ENCODE measurements at regions not wholly inside any gene's neighbourhood (a gene's known extent, or its start where the extent isn't known, plus 50 kb on each side); places are given as distances from the start of the nearest gene placed in this dataset.
"Not testable (repeated sequence)": the region's sequence is repeated elsewhere in the genome, so short reads cannot be mapped to it uniquely, and the experiment has no call there.

GRCh38 chr13:84823528-84823927, 941.3 kb upstream of the SLITRK1 start:
- DNase-seq, result no peak

GRCh38 chr13:84821261-84821660, 939.0 kb upstream of the SLITRK1 start:
- peak; percentile 13 for DNase-seq

- no peak for DNase-seq
These were observed 934.4 kb upstream of the SLITRK1 start for GRCh38 chr13:84816567-84817105.

DNA sequence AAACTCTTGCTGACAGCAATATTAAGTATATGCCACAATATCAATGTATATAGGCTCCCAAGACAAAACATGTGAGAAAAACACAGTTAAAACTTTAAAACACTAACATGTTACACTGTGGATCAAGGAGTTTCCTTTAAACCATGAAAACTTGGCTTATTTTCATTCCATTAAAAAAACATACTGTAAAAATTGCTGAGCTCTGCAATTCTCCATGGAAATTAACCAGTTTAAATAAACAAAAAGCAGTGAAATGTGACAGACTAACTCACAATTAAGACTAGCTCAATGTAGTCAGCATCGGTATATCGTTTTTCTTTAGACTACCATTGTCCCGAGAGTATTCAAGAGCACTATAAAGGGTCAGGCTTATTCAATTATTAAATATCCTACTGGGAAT, 930.5 kb upstream of the SLITRK1 start:
- no peak for DNase-seq

- no peak for DNase-seq
These were observed 929.8 kb upstream of the SLITRK1 start for GRCh38 chr13:84812078-84812477.

- no peak for DNase-seq
These were observed 928.5 kb upstream of the SLITRK1 start for GRCh38 chr13:84810781-84811180.

- DNase-seq, result no peak
These were observed 919.8 kb upstream of the SLITRK1 start for GRCh38 chr13:84802073-84802472.

DNA sequence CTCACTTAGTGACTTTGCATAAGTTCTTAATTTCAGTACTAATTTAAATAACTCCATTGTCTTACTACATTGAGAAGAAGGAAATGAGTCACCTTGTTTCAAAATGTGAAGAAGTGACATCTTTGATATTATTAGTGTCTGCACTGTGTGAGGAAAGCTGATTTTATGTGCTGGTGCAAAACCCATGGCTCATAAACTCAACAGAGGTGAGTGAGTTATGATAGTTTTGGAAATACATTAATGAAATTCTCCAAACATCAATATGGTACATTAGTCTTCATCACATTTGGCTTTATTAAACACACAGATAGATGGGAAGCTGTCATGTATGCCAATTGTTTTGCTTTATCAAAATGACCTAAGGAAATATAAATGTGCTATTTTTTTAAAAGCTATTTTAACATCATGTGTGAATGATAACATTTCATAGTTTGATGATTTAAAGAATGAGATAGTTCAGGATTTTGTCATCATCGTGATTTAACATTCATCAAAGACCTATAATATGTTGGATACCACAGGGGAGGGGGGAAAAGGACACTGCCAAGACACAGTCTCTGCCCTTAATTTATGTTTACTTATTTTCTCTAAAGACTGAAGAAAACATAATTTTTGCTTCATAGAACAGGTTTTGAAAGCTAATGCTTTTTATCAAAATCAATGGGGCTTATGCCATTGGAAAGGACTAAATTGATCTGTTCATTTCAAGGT, 902.3 kb upstream of the SLITRK1 start:
- DNase-seq, result no peak

GRCh38 chr13:84777316-84777715, 895.0 kb upstream of the SLITRK1 start:
- DNase-seq, result no peak

DNA sequence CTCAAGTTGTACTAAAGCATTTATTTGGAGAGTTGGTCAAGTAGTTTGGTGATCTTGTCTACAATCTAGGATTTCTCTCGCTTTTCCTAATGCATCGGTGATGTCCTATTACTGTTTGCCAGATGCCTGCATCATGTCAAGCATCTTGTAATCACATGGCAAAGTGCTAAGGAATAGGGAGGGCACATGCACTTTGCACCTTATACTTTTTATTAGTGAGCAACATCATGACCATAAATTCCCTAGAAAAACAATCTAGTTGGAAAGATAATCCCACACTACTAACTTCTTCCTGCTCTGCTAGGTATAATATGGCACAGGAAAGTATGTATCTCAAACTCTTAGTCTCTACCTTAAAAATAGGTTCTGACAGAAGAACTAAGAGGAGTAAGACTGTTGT, 894.3 kb upstream of the SLITRK1 start:
- DNase-seq, result no peak

DNA sequence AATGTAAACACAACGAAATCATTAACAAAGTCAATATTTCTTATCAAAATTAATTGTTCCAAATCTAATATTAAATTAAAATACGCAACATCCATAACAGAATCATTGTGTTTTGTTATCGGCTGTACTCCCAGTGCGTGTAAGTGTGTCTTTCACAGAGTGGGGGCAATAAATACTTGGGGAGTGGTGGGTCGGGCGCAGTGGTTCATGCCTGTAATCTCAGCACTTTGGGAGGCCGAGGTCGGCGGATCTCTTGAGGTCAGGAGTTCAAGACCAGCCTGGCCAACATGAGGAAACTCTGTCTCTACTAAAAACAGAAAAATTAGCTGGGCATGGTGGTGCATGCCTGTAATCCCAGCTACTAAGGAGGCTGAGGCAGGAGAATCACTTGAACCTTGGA, 893.6 kb upstream of the SLITRK1 start:
- not testable (repeated sequence) for DNase-seq

- no peak for DNase-seq
These were observed 891.8 kb upstream of the SLITRK1 start for GRCh38 chr13:84774111-84774510.

DNA sequence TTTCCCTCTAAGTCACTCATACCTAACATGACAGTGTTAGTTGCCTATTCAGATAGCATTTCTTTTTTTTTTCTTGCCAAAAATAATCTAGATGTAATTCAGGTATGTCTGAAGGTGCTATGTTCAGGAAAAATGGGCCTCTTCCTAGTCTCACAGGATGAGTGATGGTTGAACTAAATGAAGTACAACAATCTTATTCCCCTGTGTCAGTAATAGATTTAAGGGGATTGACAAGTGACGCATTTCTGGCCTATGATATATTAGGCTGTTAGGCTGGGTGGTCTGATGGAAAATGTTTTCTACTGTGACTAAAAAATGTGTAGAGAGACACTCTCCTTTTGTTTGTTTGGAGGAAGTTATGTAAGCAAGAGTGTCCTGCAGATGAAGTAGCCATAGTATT, 878.7 kb upstream of the SLITRK1 start:
- no peak for DNase-seq

DNA sequence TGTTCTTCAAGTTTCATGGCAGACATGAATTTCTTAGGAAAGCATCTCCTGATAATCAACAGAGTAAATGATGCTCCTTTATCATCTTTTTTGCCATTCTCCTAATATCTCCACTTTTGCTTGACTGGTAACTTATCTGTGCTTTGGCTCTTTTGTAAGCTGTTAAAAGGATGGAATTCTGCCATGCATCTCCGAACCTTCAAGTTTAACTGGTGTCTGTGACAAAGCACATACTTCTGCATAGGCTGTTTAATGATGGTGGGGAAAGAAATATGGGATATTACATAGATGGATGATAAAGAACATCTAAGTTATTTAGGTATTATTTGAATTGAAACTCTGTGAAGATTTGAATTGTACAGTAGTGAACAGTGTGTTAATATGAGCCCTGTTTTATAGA, 866.9 kb upstream of the SLITRK1 start:
- DNase-seq, result no peak

GRCh38 chr13:84745051-84745551, 862.8 kb upstream of the SLITRK1 start:
- DNase-seq, result no peak

GRCh38 chr13:84744203-84744602, 861.9 kb upstream of the SLITRK1 start:
- DNase-seq, result no peak

GRCh38 chr13:84741253-84741652, 859.0 kb upstream of the SLITRK1 start:
- no peak for DNase-seq

- DNase-seq, result no peak
These were observed 856.7 kb upstream of the SLITRK1 start for GRCh38 chr13:84739021-84739420.

- no peak for DNase-seq
These were observed 855.4 kb upstream of the SLITRK1 start for GRCh38 chr13:84737661-84738060.

DNA sequence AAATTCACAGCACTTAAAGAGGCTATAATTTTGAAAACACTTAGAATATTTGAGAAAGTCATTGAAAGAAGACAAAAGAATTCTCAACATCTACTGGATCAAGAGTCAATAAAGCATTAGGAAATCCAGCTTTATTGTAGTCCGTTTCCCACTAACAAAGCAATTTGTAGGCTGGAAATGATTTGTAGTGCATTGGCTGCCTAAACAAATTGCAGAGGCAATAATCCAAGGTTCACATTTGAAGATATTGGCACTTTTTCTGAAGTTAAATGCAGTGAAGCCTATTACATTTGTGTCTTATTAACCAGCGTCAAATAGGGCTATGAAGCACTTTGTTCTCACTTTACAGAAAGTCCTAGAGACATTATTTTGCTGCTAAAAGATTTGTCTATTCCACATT, 848.1 kb upstream of the SLITRK1 start:
- no peak for DNase-seq

DNA sequence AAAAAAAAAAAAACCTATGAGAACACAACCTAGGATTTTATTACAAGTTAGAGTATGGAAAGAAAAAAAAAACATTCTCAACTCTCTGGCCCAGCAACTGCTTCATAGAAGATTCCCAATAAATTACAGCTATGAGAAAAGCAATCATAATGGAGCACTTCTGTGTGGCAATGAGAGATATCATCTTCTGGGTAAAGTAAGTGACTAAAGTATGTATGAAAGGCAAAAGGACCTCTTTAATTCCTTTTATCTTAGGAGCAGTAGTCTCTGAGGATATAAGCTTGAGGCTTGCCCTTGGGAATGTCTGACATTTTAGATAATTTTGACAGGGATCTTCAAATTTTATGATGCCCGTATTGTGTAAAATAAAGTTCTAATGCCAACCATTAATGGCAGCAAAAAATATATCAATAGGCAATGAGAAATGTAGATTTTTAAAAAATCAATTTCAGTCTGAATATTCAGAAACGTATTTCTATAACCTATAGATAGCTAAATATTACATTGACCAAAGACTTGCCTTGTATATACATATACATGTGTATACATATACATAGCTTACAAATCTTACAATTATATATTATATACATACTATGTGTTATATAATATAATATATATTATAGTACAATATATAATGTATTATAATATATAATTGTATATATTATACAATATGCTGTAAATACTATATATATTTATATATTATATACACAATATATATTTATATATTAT, 823.9 kb upstream of the SLITRK1 start:
- no peak for DNase-seq

DNA sequence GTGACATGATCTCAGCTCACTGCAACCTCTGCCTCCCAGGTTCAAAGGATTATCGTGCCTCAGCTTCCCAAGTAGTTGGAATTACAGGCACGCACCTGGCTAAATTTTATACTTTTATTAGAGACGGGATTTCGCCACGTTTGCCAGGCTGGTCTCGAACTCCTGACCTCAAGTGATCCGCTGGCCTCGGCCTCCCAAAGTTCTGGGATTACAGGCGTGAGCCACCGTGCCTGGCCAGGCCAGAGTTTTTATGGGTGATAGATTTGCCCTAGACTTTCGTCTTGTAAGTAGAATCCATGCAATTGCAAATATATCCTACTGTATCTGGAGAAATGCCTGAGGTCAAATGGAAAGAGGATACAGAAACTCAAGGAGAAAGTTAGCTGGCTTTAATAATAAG, 819.9 kb upstream of the SLITRK1 start:
- no peak for DNase-seq

GRCh38 chr13:84697591-84697990, 815.3 kb upstream of the SLITRK1 start:
- not testable (repeated sequence) for DNase-seq

DNA sequence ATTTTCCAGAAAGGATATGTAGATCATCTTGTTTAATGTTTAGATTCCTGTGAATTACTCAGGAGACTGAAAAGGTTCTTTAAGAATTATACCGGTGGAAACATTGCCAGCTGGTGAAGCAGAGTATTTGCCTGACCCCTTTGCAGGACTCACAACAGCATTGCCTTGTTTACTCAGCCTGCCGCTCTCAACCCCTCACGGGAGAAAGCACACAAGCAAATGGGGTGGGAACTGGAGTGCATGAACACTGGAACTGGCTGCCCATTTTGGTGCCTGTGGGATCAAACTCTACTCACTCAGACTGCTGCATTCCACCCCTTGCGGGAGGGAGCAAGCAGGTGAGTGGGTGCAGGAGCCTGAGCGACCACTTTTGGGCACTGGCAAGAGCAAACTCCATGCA, 804.7 kb upstream of the SLITRK1 start:
- no peak for DNase-seq
